ENCODE measurements at regions not wholly inside any gene's neighbourhood (a gene's known extent, or its start where the extent isn't known, plus 50 kb on each side); places are given as distances from the start of the nearest gene placed in this dataset.
"Not testable (repeated sequence)": the region's sequence is repeated elsewhere in the genome, so short reads cannot be mapped to it uniquely, and the experiment has no call there.

- H3K4me3 ChIP-seq (ENCODE audit: low read length): no peak overlapping the region
- H3K79me2 ChIP-seq (ENCODE audit: low read length): no peaks in the 10 kb centered on the region
- H2AFZ ChIP-seq (ENCODE audit: low read length): no peak overlapping the region
- no peak overlapping the region for H3K4me2 ChIP-seq (ENCODE audit: low read depth, low read length)
- H3F3A ChIP-seq (ENCODE audit: insufficient read depth, low read length): no peaks in the 10 kb centered on the region
- no peaks in the 10 kb centered on the region for H3K4me1 ChIP-seq (ENCODE audit: low read length)
- H4K20me1 ChIP-seq (ENCODE audit: insufficient read depth, low read length): no peaks in the 10 kb centered on the region
- no peaks in the 10 kb centered on the region for H3K27me3 ChIP-seq (replicated peaks; ENCODE audit: insufficient read depth, low read length)
- no peak for DNase-seq
- H3K27ac ChIP-seq (ENCODE audit: low read length): no peak overlapping the region
- H3K9me2 ChIP-seq (replicated peaks; ENCODE audit: insufficient read depth, low read length): no peaks in the 10 kb centered on the region
- TF ChIP-seq CTCF (IDR thresholded peaks at IDR 0.05; ENCODE audit: low read length) (no peak), EZH2phosphoT487 (IDR thresholded peaks at IDR 0.05; ENCODE audit: low read length) (no peak), EZH2 (optimal IDR thresholded peaks at IDR 0.05; ENCODE audit: low read depth, low read length) (no peak)
- H3K9me3 ChIP-seq (replicated peaks; ENCODE audit: insufficient read depth, low read length): no peaks in the 10 kb centered on the region
- no peak overlapping the region for H3K9ac ChIP-seq (ENCODE audit: low read length)
- no peaks in the 10 kb centered on the region for H3K36me3 ChIP-seq (replicated peaks; ENCODE audit: insufficient read depth, low read length)
Observed at GRCh38 chr2:56816666-56817065, 632.9 kb downstream of the CCDC85A start.

GRCh38 chr2:56831780-56832179 is 648.0 kb downstream of the CCDC85A start:
- Histone ChIP-seq H3K4me2 (ENCODE audit: low read depth, low read length) (no peak overlapping the region), H4K20me1 (ENCODE audit: insufficient read depth, low read length) (no peaks in the 10 kb centered on the region), H3K27ac (ENCODE audit: low read length) (no peak overlapping the region), H3K9ac (ENCODE audit: low read length) (no peak overlapping the region), H3F3A (ENCODE audit: insufficient read depth, low read length) (no peaks in the 10 kb centered on the region), H3K9me3 (replicated peaks; ENCODE audit: insufficient read depth, low read length) (no peaks in the 10 kb centered on the region), H3K27me3 (replicated peaks; ENCODE audit: insufficient read depth, low read length) (no peaks in the 10 kb centered on the region), H3K9me2 (replicated peaks; ENCODE audit: insufficient read depth, low read length) (no peaks in the 10 kb centered on the region), H3K36me3 (replicated peaks; ENCODE audit: insufficient read depth, low read length) (no peaks in the 10 kb centered on the region), H3K4me1 (ENCODE audit: low read length) (no peaks in the 10 kb centered on the region), H2AFZ (ENCODE audit: low read length) (no peak overlapping the region), H3K4me3 (ENCODE audit: low read length) (no peak overlapping the region), H3K79me2 (ENCODE audit: low read length) (no peaks in the 10 kb centered on the region)
- DNase-seq: no peak
- TF ChIP-seq EZH2 (optimal IDR thresholded peaks at IDR 0.05; ENCODE audit: low read depth, low read length) (no peak), EZH2phosphoT487 (IDR thresholded peaks at IDR 0.05; ENCODE audit: low read length) (no peak), CTCF (IDR thresholded peaks at IDR 0.05; ENCODE audit: low read length) (no peak)

- no peaks in the 10 kb centered on the region for H3F3A ChIP-seq (ENCODE audit: insufficient read depth, low read length)
- H3K9ac ChIP-seq (ENCODE audit: low read length): no peak overlapping the region
- no peak for DNase-seq
- H3K79me2 ChIP-seq (ENCODE audit: low read length): no peaks in the 10 kb centered on the region
- no peaks in the 10 kb centered on the region for H3K27me3 ChIP-seq (replicated peaks; ENCODE audit: insufficient read depth, low read length)
- no peaks in the 10 kb centered on the region for H3K9me2 ChIP-seq (replicated peaks; ENCODE audit: insufficient read depth, low read length)
- H3K4me1 ChIP-seq (ENCODE audit: low read length): no peaks in the 10 kb centered on the region
- no peak overlapping the region for H3K4me3 ChIP-seq (ENCODE audit: low read length)
- H3K9me3 ChIP-seq (replicated peaks; ENCODE audit: insufficient read depth, low read length): no peaks in the 10 kb centered on the region
- no peak overlapping the region for H2AFZ ChIP-seq (ENCODE audit: low read length)
- no peak overlapping the region for H3K4me2 ChIP-seq (ENCODE audit: low read depth, low read length)
- no peaks in the 10 kb centered on the region for H3K36me3 ChIP-seq (replicated peaks; ENCODE audit: insufficient read depth, low read length)
- no peaks in the 10 kb centered on the region for H4K20me1 ChIP-seq (ENCODE audit: insufficient read depth, low read length)
- H3K27ac ChIP-seq (ENCODE audit: low read length): no peak overlapping the region
- no peak for TF ChIP-seq EZH2 (optimal IDR thresholded peaks at IDR 0.05; ENCODE audit: low read depth, low read length)
- no peak for TF ChIP-seq EZH2phosphoT487 (IDR thresholded peaks at IDR 0.05; ENCODE audit: low read length)
- no peak for TF ChIP-seq CTCF (IDR thresholded peaks at IDR 0.05; ENCODE audit: low read length)
Observed at GRCh38 chr2:56834686-56835085, 650.9 kb downstream of the CCDC85A start.

- H3K4me3 ChIP-seq (ENCODE audit: low read length); H3K36me3 ChIP-seq (replicated peaks; ENCODE audit: insufficient read depth, low read length); H4K20me1 ChIP-seq (ENCODE audit: insufficient read depth, low read length); DNase-seq; H3K9me2 ChIP-seq (replicated peaks; ENCODE audit: insufficient read depth, low read length); H3K79me2 ChIP-seq (ENCODE audit: low read length); H3K27ac ChIP-seq (ENCODE audit: low read length); H3K27me3 ChIP-seq (replicated peaks; ENCODE audit: insufficient read depth, low read length); H3K4me1 ChIP-seq (ENCODE audit: low read length); H3K9ac ChIP-seq (ENCODE audit: low read length); H3F3A ChIP-seq (ENCODE audit: insufficient read depth, low read length); H3K4me2 ChIP-seq (ENCODE audit: low read depth, low read length); H2AFZ ChIP-seq (ENCODE audit: low read length); H3K9me3 ChIP-seq (replicated peaks; ENCODE audit: insufficient read depth, low read length): not testable (repeated sequence)
Observed at GRCh38 chr2:56840009-56840408, 656.2 kb downstream of the CCDC85A start.
